SK-N-SH (cell line): ENCODE measurements at regions not wholly inside any gene's neighbourhood (a gene's known extent, or its start where the extent isn't known, plus 50 kb on each side); places are given as distances from the start of the nearest gene placed in this dataset.

Experiments used
- CTCF ChIA-PET: fragments of 300-600, 350-600 bp; formaldehyde crosslinking; extraction: SDS; loops from one replicate; lab custom pipeline; 2021; lab: Yijun Ruan, JAX
- POLR2A ChIA-PET: fragments of 350-600 bp; sonication (Branson Sonifier 250); formaldehyde crosslinking; extraction: SDS; loops from one replicate; lab custom pipeline; 2020; ENCODE audit warnings: antibody characterized with exemption, inconsistent platforms; lab: Yijun Ruan, JAX
- DNase-seq: peaks from one replicate; pipeline ENCODE4 v3.0.0; 2012
- H2AFZ ChIP-seq: fragments of 200-600 bp; sonication (generic); 2 replicates; pipeline ENCODE4 v1.8.1; 2016; ENCODE audit warnings: antibody characterized with exemption, mild to moderate bottlenecking, low read depth
- H3F3A ChIP-seq: fragments of 200-600 bp; sonication (generic); replicated peaks from 2 replicates; pipeline ENCODE3; 2016; ENCODE audit warnings: antibody characterized with exemption, mild to moderate bottlenecking; ENCODE audit not compliant: insufficient read depth
- H3K27ac ChIP-seq, 2 experiments: fragments of 200-500 bp in 1 of 2; fragments of 200-600 bp in 1 of 2; sonication (Bioruptor generic) in 1 of 2; sonication (generic), shearing (Covaris generic) in 1 of 2; 2 replicates each; pipeline versions ENCODE4 v1.5.1 to v1.6.1; 2014 to 2016; ENCODE audit warnings: low read depth in 2 of 2, inconsistent platforms in 1 of 2, low read length in 1 of 2, mild to moderate bottlenecking in 1 of 2, mixed read lengths in 1 of 2
- H3K27me3 ChIP-seq: fragments of 200-600 bp; sonication (generic), shearing (Covaris generic); 2 replicates; pipeline ENCODE4 v1.6.1; 2016; ENCODE audit warnings: mixed run types; ENCODE audit not compliant: insufficient read depth
- H3K36me3 ChIP-seq, 2 experiments: fragments of 200-500 bp in 1 of 2; fragments of 200-600 bp in 1 of 2; sonication (Bioruptor generic) in 1 of 2; sonication (generic) in 1 of 2; replicated peaks in 1 of 2; 2 replicates each; pipeline versions ENCODE3 to v1.5.1; 2014 to 2016; ENCODE audit warnings: low read length in 1 of 2, mild to moderate bottlenecking in 1 of 2; ENCODE audit not compliant: insufficient read depth in 2 of 2, control insufficient read depth in 1 of 2
- H3K4me1 ChIP-seq, 2 experiments: fragments of 200-500 bp in 1 of 2; fragments of 200-600 bp in 1 of 2; sonication (Bioruptor generic) in 1 of 2; sonication (generic), shearing (Covaris generic) in 1 of 2; 2 replicates each; pipeline versions ENCODE4 v1.5.1 to v1.6.1; 2014 to 2016; ENCODE audit warnings: low read depth in 1 of 2, low read length in 1 of 2, mixed run types in 1 of 2; ENCODE audit not compliant: insufficient read depth in 2 of 2, control insufficient read depth in 1 of 2
- H3K4me2 ChIP-seq: fragments of 200-600 bp; sonication (generic), shearing (Covaris generic); 2 replicates; pipeline ENCODE4 v1.6.1; 2017; ENCODE audit warnings: mixed run types
- H3K4me3 ChIP-seq, 2 experiments: fragments of 200-500 bp in 1 of 2; fragments of 200-600 bp in 1 of 2; sonication (Bioruptor generic) in 1 of 2; sonication (generic), shearing (Covaris generic) in 1 of 2; 2 replicates each; pipeline versions ENCODE4 v1.5.1 to v1.8.1; 2014 to 2016; ENCODE audit warnings: low read depth in 2 of 2, inconsistent platforms in 1 of 2, low read length in 1 of 2, mild to moderate bottlenecking in 1 of 2, mixed read lengths in 1 of 2, moderate library complexity in 1 of 2
- H3K79me2 ChIP-seq: fragments of 200-600 bp; sonication (generic); 2 replicates; pipeline ENCODE4 v1.8.1; 2017; ENCODE audit warnings: mild to moderate bottlenecking; ENCODE audit not compliant: insufficient read depth
- H3K9ac ChIP-seq: fragments of 200-600 bp; sonication (generic); 2 replicates; pipeline ENCODE4 v1.6.1; 2017; ENCODE audit warnings: mixed run types
- H3K9me2 ChIP-seq: fragments of 200-600 bp; sonication (generic); 2 replicates; pipeline ENCODE4 v1.6.1; 2017; ENCODE audit warnings: mixed run types
- H3K9me3 ChIP-seq: fragments of 200-600 bp; sonication (generic); 2 replicates; pipeline ENCODE4 v1.6.1; 2017; ENCODE audit warnings: mixed run types, mild to moderate bottlenecking, moderate library complexity
- H4K20me1 ChIP-seq: fragments of 200-600 bp; sonication (generic); 2 replicates; pipeline ENCODE4 v1.6.1; 2017; ENCODE audit warnings: mild to moderate bottlenecking, mixed run types; ENCODE audit not compliant: insufficient read depth
- CTCF ChIP-seq: fragments of 200-600 bp; sonication (generic); IDR thresholded peaks from 2 replicates; pipeline ENCODE4 v1.6.1; 2017; ENCODE audit warnings: antibody characterized with exemption, mild to moderate bottlenecking, moderate library complexity
- EP300 ChIP-seq, 2 experiments: IDR thresholded peaks; 2 replicates each; pipeline versions ENCODE4 v1.4.0 to v1.6.1; 2012; ENCODE audit warnings: borderline replicate concordance in 1 of 2, low read depth in 1 of 2, low read length in 1 of 2
- GATA2 ChIP-seq: sonication (generic); formaldehyde crosslinking; IDR thresholded peaks from 2 replicates; pipeline ENCODE4 v1.5.0; 2020; ENCODE audit warnings: mild to moderate bottlenecking, missing genetic modification reagents
- MXI1 ChIP-seq: IDR thresholded peaks from 2 replicates; pipeline ENCODE4 v1.6.1; 2012; ENCODE audit warnings: mild to moderate bottlenecking, low read depth, low read length, improper control_type of control experiment
- PBX3 ChIP-seq: IDR thresholded peaks from 2 replicates; pipeline ENCODE4; 2012
- RAD21 ChIP-seq: IDR thresholded peaks from 2 replicates; pipeline ENCODE4 v1.6.1; 2012; ENCODE audit warnings: mild to moderate bottlenecking, low read length
- RCOR1 ChIP-seq: fragments of 150-350 bp; IDR thresholded peaks from 2 replicates; pipeline ENCODE4 v1.6.1; 2017; ENCODE audit warnings: antibody characterized with exemption, low read length
- REST ChIP-seq: IDR thresholded peaks from 2 replicates; pipeline ENCODE4 v1.6.1; 2012; ENCODE audit warnings: mild to moderate bottlenecking, low read depth, low read length, moderate library complexity
- RXRA ChIP-seq: IDR thresholded peaks from 2 replicates; pipeline ENCODE4 v1.4.0; 2012; ENCODE audit warnings: low read depth, mild to moderate bottlenecking, borderline replicate concordance
- SMC3 ChIP-seq: IDR thresholded peaks from 2 replicates; pipeline ENCODE4 v1.6.1; 2012; ENCODE audit warnings: low read depth, low read length, improper control_type of control experiment
- TAF1 ChIP-seq: IDR thresholded peaks from 2 replicates; pipeline ENCODE4 v1.6.1; 2012; ENCODE audit warnings: low read depth, mild to moderate bottlenecking, low read length, moderate library complexity, borderline replicate concordance
- TF ChIP-seq, protein P1 (sequence below): IDR thresholded peaks from 2 replicates; pipeline ENCODE4 v1.4.0; 2012; ENCODE audit warnings: low read depth, borderline replicate concordance
- TF ChIP-seq, protein P2 (sequence below): fragments of 150-350 bp; IDR thresholded peaks from 2 replicates; pipeline ENCODE4 v1.6.1; 2017; ENCODE audit warnings: antibody characterized with exemption, low read length, low read depth, borderline replicate concordance

DNA sequence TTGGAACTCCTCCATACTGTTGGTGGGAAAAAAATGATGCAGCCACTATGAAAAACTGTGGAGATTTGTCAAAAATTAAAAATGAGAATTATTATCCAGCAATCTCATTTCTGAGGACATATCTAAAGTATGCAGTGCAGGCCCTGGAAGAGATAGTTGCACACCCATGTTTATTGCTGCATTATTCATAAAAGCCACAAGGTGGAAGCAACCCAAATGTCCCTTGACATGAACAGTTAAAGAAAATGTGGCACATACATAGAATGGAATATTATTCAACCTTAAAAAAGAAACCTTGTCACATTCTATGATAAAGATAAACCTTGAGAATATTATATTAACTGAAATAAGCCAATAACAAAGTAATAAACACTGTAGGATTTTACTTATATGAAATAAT is 80.9 kb upstream of the ARHGEF26 start:
- H3K4me3 ChIP-seq = no peak overlapping the region
- no peak overlapping the region for H3K9ac ChIP-seq
- no peaks in the 10 kb centered on the region for H3K4me1 ChIP-seq
- no peaks in the 10 kb centered on the region for H3K36me3 ChIP-seq
- H3K9me3 ChIP-seq = no peaks in the 10 kb centered on the region
- no peaks in the 10 kb centered on the region for H3K9me2 ChIP-seq
- no peak overlapping the region for H3K27ac ChIP-seq
- no peaks in the 10 kb centered on the region for H3K79me2 ChIP-seq
- DNase-seq = no peak
- TF ChIP-seq RCOR1 (no peak), RXRA (no peak), EP300 (IDR thresholded peaks at IDR 0.05; ENCODE audit: borderline replicate concordance in 1 of 2, low read depth in 1 of 2, low read length in 1 of 2) (no peak), CTCF (peak; percentile 55), TAF1 (no peak), RAD21 (peak; percentile 42), SMC3 (0 out of 2 replicates have a peak, but pooled peaks have one; percentile 7), GATA2 (CRISPR knock-in tag) (no peak), MXI1 (no peak), PBX3 (no peak), REST (no peak)
- TF ChIP-seq, protein P1, sequence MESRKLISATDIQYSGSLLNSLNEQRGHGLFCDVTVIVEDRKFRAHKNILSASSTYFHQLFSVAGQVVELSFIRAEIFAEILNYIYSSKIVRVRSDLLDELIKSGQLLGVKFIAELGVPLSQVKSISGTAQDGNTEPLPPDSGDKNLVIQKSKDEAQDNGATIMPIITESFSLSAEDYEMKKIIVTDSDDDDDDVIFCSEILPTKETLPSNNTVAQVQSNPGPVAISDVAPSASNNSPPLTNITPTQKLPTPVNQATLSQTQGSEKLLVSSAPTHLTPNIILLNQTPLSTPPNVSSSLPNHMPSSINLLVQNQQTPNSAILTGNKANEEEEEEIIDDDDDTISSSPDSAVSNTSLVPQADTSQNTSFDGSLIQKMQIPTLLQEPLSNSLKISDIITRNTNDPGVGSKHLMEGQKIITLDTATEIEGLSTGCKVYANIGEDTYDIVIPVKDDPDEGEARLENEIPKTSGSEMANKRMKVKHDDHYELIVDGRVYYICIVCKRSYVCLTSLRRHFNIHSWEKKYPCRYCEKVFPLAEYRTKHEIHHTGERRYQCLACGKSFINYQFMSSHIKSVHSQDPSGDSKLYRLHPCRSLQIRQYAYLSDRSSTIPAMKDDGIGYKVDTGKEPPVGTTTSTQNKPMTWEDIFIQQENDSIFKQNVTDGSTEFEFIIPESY = no peak
- TF ChIP-seq, protein P2, sequence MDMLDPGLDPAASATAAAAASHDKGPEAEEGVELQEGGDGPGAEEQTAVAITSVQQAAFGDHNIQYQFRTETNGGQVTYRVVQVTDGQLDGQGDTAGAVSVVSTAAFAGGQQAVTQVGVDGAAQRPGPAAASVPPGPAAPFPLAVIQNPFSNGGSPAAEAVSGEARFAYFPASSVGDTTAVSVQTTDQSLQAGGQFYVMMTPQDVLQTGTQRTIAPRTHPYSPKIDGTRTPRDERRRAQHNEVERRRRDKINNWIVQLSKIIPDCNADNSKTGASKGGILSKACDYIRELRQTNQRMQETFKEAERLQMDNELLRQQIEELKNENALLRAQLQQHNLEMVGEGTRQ = no peak
- H3F3A ChIP-seq = no peaks in the 10 kb centered on the region
- CTCF ChIA-PET = no interaction called here
- no peak overlapping the region for H2AFZ ChIP-seq
- POLR2A ChIA-PET = no interaction called here
- H3K4me2 ChIP-seq = no peak overlapping the region
- H4K20me1 ChIP-seq = no peaks in the 10 kb centered on the region
- H3K27me3 ChIP-seq = no peaks in the 10 kb centered on the region
